ENCODE measurements at regions not wholly inside any gene's neighbourhood (a gene's known extent, or its start where the extent isn't known, plus 50 kb on each side); places are given as distances from the start of the nearest gene placed in this dataset.
A peak's percentile ranks its signal among the peaks of the same experiment; 100 is the strongest.
"Not testable (repeated sequence)": the region's sequence is repeated elsewhere in the genome, so short reads cannot be mapped to it uniquely, and the experiment has no call there.

GRCh38 chrX:124181515-124181914, 150.9 kb upstream of the TEX13D start:
- DNase-seq = not testable (repeated sequence)

GRCh38 chrX:124190440-124190839, 142.0 kb upstream of the TEX13D start:
- DNase-seq = no peak

- no peak for DNase-seq
These were observed 138.3 kb upstream of the TEX13D start for GRCh38 chrX:124194199-124194598.

- DNase-seq = no peak
These were observed 137.6 kb upstream of the TEX13D start for GRCh38 chrX:124194901-124195300.

DNA sequence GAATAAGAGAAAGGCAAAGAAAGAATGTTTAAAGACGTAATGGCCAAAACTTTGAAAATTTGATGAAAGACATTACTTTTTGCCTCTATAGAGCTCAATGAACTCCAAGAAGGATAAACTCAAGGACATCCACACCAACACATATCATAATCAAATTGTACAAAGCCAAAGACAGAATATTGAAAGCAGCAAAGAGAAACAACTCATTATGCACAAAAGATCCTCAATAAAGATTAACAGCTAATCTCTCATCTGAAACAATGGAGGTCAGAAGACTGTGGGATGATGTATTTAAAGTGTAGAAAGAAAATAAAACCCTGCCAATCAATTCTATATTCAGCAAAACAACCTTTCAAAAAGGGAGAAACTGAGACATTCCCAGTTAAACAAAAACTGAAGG, 129.1 kb upstream of the TEX13D start:
- no peak for DNase-seq

DNA sequence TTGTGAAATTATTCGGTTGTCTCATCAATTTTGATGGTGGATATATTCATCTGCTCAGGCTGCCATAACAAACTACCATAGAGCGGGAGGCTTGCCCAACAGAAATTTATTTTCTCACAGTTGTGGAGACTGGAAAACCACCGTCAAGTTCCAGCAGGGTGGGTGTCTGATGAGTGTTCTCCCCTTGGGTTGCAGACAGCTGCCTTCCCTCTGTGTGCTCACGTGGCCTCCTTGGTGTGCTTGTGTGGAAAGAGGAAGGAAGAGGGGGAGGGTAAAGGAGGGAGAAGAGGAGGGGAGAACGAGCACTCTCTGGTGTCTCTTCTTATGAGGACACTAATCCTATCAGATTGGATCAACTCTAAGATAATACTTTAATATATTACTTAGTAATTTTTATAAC, 123.8 kb upstream of the TEX13D start:
- no peak for DNase-seq

GRCh38 chrX:124209792-124210576, 122.5 kb upstream of the TEX13D start:
- DNase-seq = no peak

DNA sequence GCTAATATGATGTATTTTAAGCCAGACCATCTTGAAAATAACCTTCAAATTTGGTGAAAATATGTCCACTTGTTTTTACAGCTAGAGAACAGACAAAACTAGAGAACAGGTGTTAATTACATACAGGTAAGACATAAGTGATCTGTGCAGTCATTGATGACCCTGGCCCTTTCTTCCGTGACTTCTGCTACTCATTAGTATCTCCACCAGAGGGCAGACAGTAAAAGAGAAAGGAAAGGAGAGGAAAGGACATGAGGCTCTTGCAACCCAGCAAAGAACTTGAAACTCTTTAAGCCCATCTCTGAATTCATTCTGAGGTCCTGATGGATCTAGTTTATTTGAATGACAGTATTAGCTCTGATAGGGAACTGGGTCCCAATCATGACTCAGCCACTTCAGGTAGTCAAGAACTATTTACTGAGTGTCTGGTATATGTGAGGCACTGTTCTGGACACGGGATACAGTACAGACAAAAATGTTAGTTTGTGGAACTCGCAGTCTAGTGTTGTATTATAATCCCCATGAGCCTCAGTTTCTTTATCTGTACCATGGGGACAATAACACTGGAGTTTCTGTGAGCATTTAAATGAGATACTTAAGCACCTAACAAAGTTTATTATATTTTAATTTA, 121.0 kb upstream of the TEX13D start:
- peak; percentile 6 for DNase-seq

DNA sequence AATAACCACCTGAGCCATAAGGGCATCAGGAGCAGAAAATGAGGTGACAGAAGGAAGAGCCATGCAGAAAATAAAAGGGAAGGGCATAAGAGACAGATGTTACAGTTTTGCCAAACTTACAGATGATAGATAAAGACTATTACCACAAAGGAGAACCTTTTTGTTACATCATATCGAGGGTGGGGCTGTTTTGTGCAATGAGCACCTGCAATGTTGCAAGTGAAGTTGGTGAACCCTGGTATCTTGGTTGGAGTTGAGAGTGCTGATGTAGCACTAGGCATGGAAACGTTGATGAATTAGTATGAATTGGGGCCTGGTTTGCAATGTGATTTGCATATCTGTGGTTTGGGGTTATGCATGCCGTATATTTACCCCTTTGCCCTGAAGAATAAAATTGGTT, 119.8 kb upstream of the TEX13D start:
- DNase-seq = no peak

DNA sequence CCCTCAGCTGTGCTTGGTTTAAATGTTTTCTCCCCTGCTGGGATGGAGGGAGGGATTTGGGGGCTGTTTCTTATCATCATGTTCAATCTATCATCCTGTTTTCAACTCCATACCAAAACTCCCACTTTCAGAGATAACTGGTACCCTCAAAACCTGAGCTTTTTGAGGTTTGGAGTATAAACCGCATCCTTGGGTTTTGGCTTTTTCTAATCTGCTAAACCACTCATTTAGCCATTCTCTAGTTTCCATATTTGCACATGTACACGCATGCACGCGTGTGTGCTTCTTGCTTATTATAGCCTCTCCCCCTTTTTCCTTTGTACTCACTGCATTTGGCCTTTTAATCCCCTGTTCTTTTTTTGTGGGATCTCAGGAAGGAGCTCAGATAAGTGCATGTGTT, 116.7 kb upstream of the TEX13D start:
- DNase-seq = no peak

DNA sequence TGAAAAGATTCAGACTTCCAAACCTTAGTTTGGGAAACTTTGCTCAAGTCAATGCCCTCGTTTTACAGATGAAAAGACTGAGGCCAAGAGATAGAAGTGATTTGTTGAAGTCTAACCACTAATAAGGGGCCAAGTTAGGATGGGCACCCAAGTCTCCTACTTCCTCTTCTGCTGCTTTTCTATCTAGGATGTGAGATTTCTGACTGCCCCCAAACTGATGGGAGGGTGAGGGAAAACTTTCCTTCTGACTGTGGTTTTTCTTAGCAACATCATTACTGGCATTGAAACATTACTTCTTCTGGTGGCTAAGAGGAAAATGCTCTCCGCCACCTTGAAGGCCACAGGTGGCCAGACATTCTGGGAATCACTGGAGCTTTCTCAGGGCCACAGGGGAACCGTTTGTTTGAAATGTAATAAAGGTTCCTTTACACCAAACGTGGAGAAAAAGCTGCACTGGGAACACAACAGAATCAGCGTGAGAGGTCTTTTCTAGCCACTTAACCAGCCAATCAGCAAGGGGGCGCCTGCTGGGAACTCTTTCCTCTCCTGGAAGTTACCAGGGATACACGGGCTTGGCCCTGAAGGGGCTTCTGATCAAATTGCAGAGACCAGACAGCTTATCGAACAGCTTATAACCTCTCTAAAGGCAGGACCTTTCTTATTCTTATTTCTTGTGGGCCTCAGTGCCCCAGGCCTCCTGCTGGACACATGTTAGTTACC, 115.9 kb upstream of the TEX13D start:
- no peak for DNase-seq

GRCh38 chrX:124217304-124218251, 114.9 kb upstream of the TEX13D start:
- DNase-seq = no peak

DNA sequence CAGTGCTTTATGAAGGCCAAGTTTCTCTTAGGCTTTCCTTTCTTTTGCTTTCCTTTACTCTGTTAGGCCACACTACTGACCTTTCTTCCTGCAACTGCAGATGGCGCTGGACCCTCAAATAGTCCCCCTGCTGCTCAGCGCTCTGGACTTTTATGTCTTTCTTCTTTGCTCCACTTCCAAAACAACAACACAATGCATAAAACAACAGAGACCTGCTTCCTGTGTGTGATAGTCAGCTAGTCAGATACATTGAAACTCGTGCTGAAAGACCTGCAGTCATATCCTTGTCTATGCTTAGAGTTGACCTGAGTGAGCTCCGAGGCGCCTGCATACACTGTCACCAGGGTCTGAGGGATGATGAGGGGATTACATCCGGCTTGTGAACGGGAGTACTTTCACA, 108.9 kb upstream of the TEX13D start:
- no peak for DNase-seq

GRCh38 chrX:124224528-124224927, 107.9 kb upstream of the TEX13D start:
- no peak for DNase-seq

GRCh38 chrX:124226129-124226528, 106.3 kb upstream of the TEX13D start:
- no peak for DNase-seq

DNA sequence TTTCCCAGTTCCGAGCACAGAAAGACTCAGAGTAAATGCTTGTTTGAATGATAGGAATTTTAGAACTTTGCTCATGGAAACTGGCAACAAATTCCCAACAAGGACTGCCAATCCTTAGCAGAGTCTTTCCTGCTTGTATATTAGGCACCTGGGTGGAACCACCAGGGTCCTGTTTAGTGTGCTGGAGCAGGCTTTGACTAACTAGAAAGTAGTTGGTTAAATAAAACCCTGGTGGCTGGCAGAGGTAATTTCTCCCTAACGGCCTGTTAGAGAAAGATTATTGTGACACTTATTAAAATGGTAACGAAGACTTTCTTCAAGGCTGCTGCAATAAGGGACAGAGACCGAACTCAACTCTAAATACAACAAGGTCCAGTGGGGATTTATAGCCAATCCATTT, 103.6 kb upstream of the TEX13D start:
- no peak for DNase-seq

GRCh38 chrX:124229374-124229773, 103.1 kb upstream of the TEX13D start:
- no peak for DNase-seq

DNA sequence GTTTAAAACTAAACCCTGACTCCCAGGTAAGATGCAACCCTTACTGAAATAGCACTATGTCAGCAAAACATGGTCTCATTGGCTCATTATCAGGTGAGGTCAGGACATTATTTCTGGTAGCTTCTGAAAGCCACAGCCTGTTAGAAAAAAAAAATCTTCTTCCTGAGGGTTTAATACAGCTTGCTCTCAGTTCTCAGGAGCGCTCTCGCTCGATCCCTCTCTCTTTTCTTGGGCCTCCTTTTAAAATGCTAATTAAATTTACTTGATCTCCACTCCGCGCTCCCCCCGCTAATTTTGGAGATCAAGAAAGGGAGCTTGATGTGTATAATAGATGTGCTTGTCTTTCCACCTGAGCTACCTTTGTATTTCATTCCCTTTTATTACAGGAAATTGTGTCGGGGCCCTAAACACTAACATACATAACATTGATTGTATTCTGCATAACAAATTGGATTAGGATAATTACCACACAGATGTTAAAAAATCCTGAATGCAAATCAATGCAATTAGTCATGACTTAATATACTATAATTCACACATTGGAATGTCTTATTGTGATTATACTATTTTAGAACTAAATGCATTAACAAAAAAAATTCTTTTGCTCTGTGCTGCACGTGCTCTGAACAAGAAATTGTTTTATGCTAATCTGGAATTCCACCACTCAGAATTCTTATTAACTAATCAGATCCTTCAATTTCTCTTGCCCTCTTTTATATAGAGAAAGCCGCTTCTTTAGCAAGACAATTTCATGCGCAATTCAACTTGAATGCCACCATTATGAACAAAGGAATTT, 101.6 kb upstream of the TEX13D start:
- DNase-seq = no peak

GRCh38 chrX:124231451-124231759, 101.1 kb upstream of the TEX13D start:
- DNase-seq = no peak

DNA sequence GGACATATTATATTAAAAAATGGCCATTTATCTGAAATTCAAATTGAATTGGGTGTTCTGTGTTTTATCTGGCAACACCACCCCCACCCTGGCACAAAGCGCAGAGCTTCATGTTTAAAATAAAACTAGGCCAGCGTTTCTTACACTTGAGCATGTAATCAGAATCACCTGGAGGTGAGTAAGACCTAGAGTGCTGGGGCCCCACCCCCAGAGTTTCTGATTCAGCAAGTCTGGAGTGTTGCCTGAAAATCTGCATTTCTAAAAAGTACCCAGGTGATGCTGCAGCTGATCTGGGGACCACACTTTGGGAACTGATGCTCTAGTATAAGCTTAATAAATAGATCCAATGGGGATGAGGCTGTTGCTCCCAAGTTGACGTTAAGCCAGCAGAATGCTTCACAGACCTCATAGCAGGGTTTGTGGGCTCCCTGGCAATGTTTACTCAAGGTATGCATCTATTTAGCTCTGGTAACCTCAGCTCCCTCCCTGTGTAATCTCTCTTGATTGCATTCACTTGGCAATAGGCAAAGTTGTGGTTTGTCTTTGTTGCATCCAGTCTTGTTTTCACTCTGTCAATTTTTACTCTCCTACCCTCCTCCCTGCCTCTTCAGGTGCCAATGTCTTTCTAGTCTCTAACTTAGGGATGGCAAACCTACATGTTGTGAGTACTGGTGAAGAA, 99.8 kb upstream of the TEX13D start:
- no peak for DNase-seq

GRCh38 chrX:124234348-124234747, 98.1 kb upstream of the TEX13D start:
- no peak for DNase-seq

GRCh38 chrX:124238268-124238667, 94.2 kb upstream of the TEX13D start:
- no peak for DNase-seq

Measured in NCI-H524 treated with DMSO at 0.1 percent for 48 hours (cell line).